ENCODE measurements at regions not wholly inside any gene's neighbourhood (a gene's known extent, or its start where the extent isn't known, plus 50 kb on each side); places are given as distances from the start of the nearest gene placed in this dataset.

DNA sequence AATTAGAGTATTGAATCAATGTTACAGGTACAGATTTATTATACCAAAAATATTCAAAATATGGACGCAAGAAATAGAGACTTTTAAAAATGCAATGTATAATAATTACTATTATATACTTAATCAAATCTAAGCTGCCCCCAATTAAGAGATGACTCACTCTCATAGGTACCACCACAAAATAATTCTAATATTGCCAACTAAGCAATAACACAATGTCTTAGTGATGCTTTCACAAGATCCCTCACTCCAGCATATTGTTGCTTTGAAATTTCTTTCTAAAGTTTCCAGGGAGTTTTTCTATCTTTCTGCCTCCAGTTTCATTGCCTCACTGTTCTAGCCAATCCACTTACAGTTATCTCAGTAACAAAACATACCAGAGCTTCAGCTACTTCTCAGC is 270.0 kb upstream of the PABPC4L start:
- H3K4me1 Mint-ChIP-seq (ENCODE audit: unreplicated experiment): peaks cover 6% of the 10 kb centered on the region
- H3K36me3 Mint-ChIP-seq (ENCODE audit: low read depth, unreplicated experiment): no peaks in the 10 kb centered on the region
- TF ChIP-seq, protein P1, sequence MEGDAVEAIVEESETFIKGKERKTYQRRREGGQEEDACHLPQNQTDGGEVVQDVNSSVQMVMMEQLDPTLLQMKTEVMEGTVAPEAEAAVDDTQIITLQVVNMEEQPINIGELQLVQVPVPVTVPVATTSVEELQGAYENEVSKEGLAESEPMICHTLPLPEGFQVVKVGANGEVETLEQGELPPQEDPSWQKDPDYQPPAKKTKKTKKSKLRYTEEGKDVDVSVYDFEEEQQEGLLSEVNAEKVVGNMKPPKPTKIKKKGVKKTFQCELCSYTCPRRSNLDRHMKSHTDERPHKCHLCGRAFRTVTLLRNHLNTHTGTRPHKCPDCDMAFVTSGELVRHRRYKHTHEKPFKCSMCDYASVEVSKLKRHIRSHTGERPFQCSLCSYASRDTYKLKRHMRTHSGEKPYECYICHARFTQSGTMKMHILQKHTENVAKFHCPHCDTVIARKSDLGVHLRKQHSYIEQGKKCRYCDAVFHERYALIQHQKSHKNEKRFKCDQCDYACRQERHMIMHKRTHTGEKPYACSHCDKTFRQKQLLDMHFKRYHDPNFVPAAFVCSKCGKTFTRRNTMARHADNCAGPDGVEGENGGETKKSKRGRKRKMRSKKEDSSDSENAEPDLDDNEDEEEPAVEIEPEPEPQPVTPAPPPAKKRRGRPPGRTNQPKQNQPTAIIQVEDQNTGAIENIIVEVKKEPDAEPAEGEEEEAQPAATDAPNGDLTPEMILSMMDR (IDR thresholded peaks at IDR 0.05; ENCODE audit: unreplicated experiment): no peak
- H3K27me3 Mint-ChIP-seq (ENCODE audit: unreplicated experiment): no peaks in the 10 kb centered on the region
- no peak for DNase-seq (ENCODE audit: low spot score)
- H3K27ac Mint-ChIP-seq (ENCODE audit: unreplicated experiment): no peak overlapping the region
- no peak overlapping the region for H3K4me3 Mint-ChIP-seq (ENCODE audit: unreplicated experiment)
- H3K9me3 Mint-ChIP-seq (ENCODE audit: unreplicated experiment): no peaks in the 10 kb centered on the region

DNA sequence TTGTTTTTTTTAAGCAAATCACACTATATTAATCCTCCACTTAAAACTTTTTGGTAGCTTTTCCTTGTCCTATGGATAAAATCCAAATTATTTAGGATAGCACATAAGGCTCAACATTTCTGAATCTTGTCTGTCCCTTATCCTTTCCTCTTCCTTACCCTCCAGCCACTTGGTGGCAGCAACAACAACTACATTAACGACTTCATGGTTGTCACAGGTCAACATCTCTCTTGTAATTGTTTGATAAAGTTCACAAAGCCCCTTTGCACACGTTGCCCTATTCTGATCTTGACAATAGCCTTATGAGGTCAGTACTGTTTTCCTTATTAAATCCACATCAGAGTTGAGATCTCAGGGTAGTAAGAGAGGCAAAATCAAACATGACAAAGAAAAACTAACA is 269.0 kb upstream of the PABPC4L start:
- DNase-seq (ENCODE audit: low spot score): peak; percentile 36
- Mint-ChIP-seq H3K4me1 (ENCODE audit: unreplicated experiment) (peaks cover 6% of the 10 kb centered on the region), H3K4me3 (ENCODE audit: unreplicated experiment) (no peak overlapping the region), H3K27ac (ENCODE audit: unreplicated experiment) (peak overlapping the region; percentile 49), H3K36me3 (ENCODE audit: low read depth, unreplicated experiment) (no peaks in the 10 kb centered on the region), H3K9me3 (ENCODE audit: unreplicated experiment) (no peaks in the 10 kb centered on the region), H3K27me3 (ENCODE audit: unreplicated experiment) (no peaks in the 10 kb centered on the region)
- TF ChIP-seq, protein P1 (IDR thresholded peaks at IDR 0.05; ENCODE audit: unreplicated experiment): no peak

DNA sequence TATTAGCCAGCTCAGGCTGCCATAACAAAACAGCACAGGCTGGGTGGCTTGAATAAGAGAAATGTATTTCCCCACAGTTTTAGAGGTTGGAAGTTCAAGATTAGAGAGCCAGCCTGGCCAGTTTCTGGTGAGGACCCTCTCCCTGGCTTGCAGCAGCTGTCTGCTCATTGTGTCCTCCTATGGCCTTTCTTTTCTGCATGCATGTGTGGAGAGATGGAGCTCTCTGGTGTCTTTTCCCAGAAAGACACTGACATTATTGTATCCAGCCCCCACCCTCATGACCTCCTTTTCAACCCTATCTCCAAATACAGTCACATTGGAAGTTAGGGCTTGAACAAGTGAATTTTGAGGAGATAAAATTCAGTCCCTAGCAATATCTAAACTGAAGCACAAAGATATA is 263.8 kb upstream of the PABPC4L start:
- peaks cover 2% of the 10 kb centered on the region for H3K4me1 Mint-ChIP-seq (ENCODE audit: unreplicated experiment)
- no peaks in the 10 kb centered on the region for H3K27me3 Mint-ChIP-seq (ENCODE audit: unreplicated experiment)
- no peaks in the 10 kb centered on the region for H3K9me3 Mint-ChIP-seq (ENCODE audit: unreplicated experiment)
- H3K27ac Mint-ChIP-seq (ENCODE audit: unreplicated experiment): no peak overlapping the region
- TF ChIP-seq, protein P1 (IDR thresholded peaks at IDR 0.05; ENCODE audit: unreplicated experiment): no peak
- H3K4me3 Mint-ChIP-seq (ENCODE audit: unreplicated experiment): no peak overlapping the region
- peaks cover 6% of the 10 kb centered on the region for H3K36me3 Mint-ChIP-seq (ENCODE audit: low read depth, unreplicated experiment)
- DNase-seq (ENCODE audit: low spot score): peak; percentile 3

DNA sequence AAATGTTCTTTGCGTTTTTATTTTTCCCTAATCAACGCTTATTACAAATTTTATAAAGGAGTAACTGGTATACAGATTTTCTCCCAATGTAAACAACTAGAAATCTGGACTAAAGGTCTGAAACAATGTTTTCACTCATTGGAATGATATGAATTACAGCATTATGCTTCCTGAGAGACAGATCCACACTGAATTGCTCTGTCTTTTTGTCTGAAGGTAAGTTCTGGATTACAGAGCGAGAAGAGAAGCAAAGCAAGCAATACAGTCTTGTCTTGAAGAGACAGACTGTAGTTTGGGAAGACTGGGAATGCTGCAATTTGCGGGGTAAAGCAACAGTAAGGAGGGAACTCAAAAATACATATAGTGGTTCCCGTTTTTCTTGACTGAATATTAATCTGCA is 262.2 kb upstream of the PABPC4L start:
- no peaks in the 10 kb centered on the region for H3K4me1 Mint-ChIP-seq (ENCODE audit: unreplicated experiment)
- no peak for DNase-seq (ENCODE audit: low spot score)
- peaks cover 14% of the 10 kb centered on the region for H3K36me3 Mint-ChIP-seq (ENCODE audit: low read depth, unreplicated experiment)
- no peak overlapping the region for H3K4me3 Mint-ChIP-seq (ENCODE audit: unreplicated experiment)
- TF ChIP-seq, protein P1 (IDR thresholded peaks at IDR 0.05; ENCODE audit: unreplicated experiment): no peak
- no peak overlapping the region for H3K27ac Mint-ChIP-seq (ENCODE audit: unreplicated experiment)
- H3K27me3 Mint-ChIP-seq (ENCODE audit: unreplicated experiment): no peaks in the 10 kb centered on the region
- peaks cover 4% of the 10 kb centered on the region for H3K9me3 Mint-ChIP-seq (ENCODE audit: unreplicated experiment)

DNA sequence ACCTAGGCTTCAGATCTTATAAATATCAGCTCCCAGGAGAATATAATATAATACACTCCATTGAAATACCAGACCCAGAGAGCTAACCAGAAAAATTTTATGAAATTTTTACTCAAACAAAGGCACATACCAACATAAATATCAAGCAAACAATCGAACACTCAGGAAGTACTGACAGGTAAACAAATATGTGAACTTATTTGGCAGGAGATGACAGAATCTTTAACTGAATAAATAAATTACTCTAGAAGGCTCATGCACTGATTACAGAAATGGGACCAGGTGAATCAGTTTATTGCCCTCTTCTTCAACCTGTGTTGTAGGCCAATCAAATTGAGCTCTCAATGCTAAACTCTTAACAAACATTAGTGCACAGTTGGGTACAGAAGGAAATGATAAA is 225.2 kb upstream of the PABPC4L start:
- TF ChIP-seq, protein P1 (IDR thresholded peaks at IDR 0.05; ENCODE audit: unreplicated experiment): no peak
- Mint-ChIP-seq H3K9me3 (ENCODE audit: unreplicated experiment) (no peaks in the 10 kb centered on the region), H3K27ac (ENCODE audit: unreplicated experiment) (no peak overlapping the region), H3K36me3 (ENCODE audit: low read depth, unreplicated experiment) (no peaks in the 10 kb centered on the region), H3K4me1 (ENCODE audit: unreplicated experiment) (peaks cover 2% of the 10 kb centered on the region), H3K4me3 (ENCODE audit: unreplicated experiment) (no peak overlapping the region), H3K27me3 (ENCODE audit: unreplicated experiment) (no peaks in the 10 kb centered on the region)
- DNase-seq (ENCODE audit: low spot score): no peak

Data from endothelial cell (in vitro differentiated cells).